ENCODE measurements at regions not wholly inside any gene's neighbourhood (a gene's known extent, or its start where the extent isn't known, plus 50 kb on each side); places are given as distances from the start of the nearest gene placed in this dataset.
A peak's percentile ranks its signal among the peaks of the same experiment; 100 is the strongest.

GRCh38 chr3:180802837-180803236 lies 109.6 kb upstream of the FXR1 start:
- H3K4me3 ChIP-seq (ENCODE audit: control insufficient read depth, low read depth, low read length) = no peak overlapping the region
- TF ChIP-seq CTCF (conservative IDR thresholded peaks at IDR 0.05; ENCODE audit: control insufficient read depth, insufficient read depth, low read depth, low read length) = peak; percentile 58
- peak; percentile 40 for DNase-seq (ENCODE audit: low read depth)

- peak; percentile 41 for TF ChIP-seq CTCF (conservative IDR thresholded peaks at IDR 0.05; ENCODE audit: control insufficient read depth, insufficient read depth, low read depth, low read length)
- DNase-seq (ENCODE audit: low read depth) = peak; percentile 49
- no peak overlapping the region for H3K4me3 ChIP-seq (ENCODE audit: control insufficient read depth, low read depth, low read length)
These were observed 107.6 kb upstream of the FXR1 start for GRCh38 chr3:180804916-180805315.

- TF ChIP-seq CTCF (conservative IDR thresholded peaks at IDR 0.05; ENCODE audit: control insufficient read depth, insufficient read depth, low read depth, low read length) = no peak
These were observed 103.5 kb upstream of the FXR1 start for GRCh38 chr3:180808823-180809575.

GRCh38 chr3:180820400-180820799 lies 92.1 kb upstream of the FXR1 start:
- no peak for TF ChIP-seq CTCF (conservative IDR thresholded peaks at IDR 0.05; ENCODE audit: control insufficient read depth, insufficient read depth, low read depth, low read length)

More at GRCh38 chr3:180808823-180809575, 103.5 kb upstream of the FXR1 start:
- no peak overlapping the region for H3K4me3 ChIP-seq (ENCODE audit: control insufficient read depth, low read depth, low read length)
- DNase-seq (ENCODE audit: low read depth) = no peak

GRCh38 chr3:180825964-180826363 lies 86.5 kb upstream of the FXR1 start:
- H3K4me3 ChIP-seq (ENCODE audit: control insufficient read depth, low read depth, low read length) = no peak overlapping the region
- no peak for DNase-seq (ENCODE audit: low read depth)
- no peak for TF ChIP-seq CTCF (conservative IDR thresholded peaks at IDR 0.05; ENCODE audit: control insufficient read depth, insufficient read depth, low read depth, low read length)

More at GRCh38 chr3:180820400-180820799, 92.1 kb upstream of the FXR1 start:
- DNase-seq (ENCODE audit: low read depth) = no peak
- no peak overlapping the region for H3K4me3 ChIP-seq (ENCODE audit: control insufficient read depth, low read depth, low read length)

GRCh38 chr3:180827171-180827570 lies 85.3 kb upstream of the FXR1 start:
- no peak for TF ChIP-seq CTCF (conservative IDR thresholded peaks at IDR 0.05; ENCODE audit: control insufficient read depth, insufficient read depth, low read depth, low read length)
- no peak overlapping the region for H3K4me3 ChIP-seq (ENCODE audit: control insufficient read depth, low read depth, low read length)
- no peak for DNase-seq (ENCODE audit: low read depth)

Data from fibroblast of mammary gland (primary cell).